Sciatic nerve (tissue), 2 donors: ENCODE measurements at regions not wholly inside any gene's neighbourhood (a gene's known extent, or its start where the extent isn't known, plus 50 kb on each side); places are given as distances from the start of the nearest gene placed in this dataset.

Experiments
- ATAC-seq: fragments of 200-7000 bp; cut with Tn5 transposase; one replicate; pipeline ENCODE4 v1.9.1; 2020; ENCODE audit warnings: mild to moderate bottlenecking, moderate library complexity
- DNase-seq: peaks from one replicate; pipeline ENCODE4 v3.0.0-alpha.2; 2020; ENCODE audit warnings: low spot score
- intact Hi-C: fragments of 100-400 bp; cut with DNase I; formaldehyde crosslinking; loops from one replicate; pipeline ENCODE4 v1.14.2; 2022
- donor health status: DM: no; HTN: no; CAD: no.
- donor health status: DM: no; HTN: no; CAD: no.

- ATAC-seq (no peak), DNase-seq (peak; percentile 45)
- intact Hi-C loops: no loop called here
Observed at GRCh38 chr9:134487066-134487710, 154.4 kb upstream of the COL5A1 start.

- intact Hi-C loops: no loop called here
- no peak for ATAC-seq
- peak; percentile 54 for DNase-seq
Observed at GRCh38 chr9:134488331-134489280, 153.0 kb upstream of the COL5A1 start.

- ATAC-seq: no peak
- DNase-seq: peak; percentile 41
- intact Hi-C loops: no loop called here
Observed at GRCh38 chr9:134489621-134490408, 151.8 kb upstream of the COL5A1 start.

GRCh38 chr9:134490446-134490845, 151.2 kb upstream of the COL5A1 start:
- ATAC-seq (no peak), DNase-seq (peak; percentile 15)
- intact Hi-C loops: no loop called here

DNA sequence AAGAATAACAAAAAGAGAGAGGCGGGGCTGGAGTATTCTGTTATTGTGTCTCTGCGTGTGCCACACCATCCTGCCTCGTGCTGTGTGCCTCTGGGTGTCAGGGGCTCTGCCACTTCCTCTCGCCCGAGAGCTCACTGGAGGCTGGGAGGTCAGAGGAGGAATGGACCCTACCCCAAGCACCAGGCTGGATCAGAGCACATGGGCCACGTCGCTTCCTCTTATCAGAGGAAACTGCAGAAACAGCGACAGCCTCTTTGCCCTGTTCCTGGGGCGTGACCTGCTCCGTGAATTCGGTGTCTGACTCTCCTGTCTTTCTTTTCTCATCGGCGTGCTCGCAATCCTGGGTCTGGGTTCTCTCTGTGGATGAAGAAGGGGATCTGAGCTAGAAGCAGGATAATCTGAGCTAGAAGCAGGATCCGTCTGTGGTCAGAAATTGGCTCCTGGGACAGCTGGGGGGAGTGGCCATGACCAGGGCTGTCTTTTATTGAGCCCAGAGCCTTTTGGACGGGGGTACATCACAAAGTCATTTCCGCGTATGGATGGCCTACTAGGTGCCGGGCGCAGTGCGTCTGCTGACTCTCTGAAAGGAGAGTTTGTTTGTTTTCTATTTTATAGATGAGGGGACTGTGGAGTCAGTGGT, 150.3 kb upstream of the COL5A1 start:
- peak; percentile 45 for DNase-seq
- intact Hi-C loops: no loop called here
- ATAC-seq: no peak

- DNase-seq (peak; percentile 53), ATAC-seq (no peak)
- intact Hi-C loops: no loop called here
Observed at GRCh38 chr9:134491856-134492255, 149.7 kb upstream of the COL5A1 start.

GRCh38 chr9:134492281-134492691, 149.3 kb upstream of the COL5A1 start:
- intact Hi-C loops: no loop called here
- ATAC-seq: peak; percentile 68
- DNase-seq: peak; percentile 54

DNA sequence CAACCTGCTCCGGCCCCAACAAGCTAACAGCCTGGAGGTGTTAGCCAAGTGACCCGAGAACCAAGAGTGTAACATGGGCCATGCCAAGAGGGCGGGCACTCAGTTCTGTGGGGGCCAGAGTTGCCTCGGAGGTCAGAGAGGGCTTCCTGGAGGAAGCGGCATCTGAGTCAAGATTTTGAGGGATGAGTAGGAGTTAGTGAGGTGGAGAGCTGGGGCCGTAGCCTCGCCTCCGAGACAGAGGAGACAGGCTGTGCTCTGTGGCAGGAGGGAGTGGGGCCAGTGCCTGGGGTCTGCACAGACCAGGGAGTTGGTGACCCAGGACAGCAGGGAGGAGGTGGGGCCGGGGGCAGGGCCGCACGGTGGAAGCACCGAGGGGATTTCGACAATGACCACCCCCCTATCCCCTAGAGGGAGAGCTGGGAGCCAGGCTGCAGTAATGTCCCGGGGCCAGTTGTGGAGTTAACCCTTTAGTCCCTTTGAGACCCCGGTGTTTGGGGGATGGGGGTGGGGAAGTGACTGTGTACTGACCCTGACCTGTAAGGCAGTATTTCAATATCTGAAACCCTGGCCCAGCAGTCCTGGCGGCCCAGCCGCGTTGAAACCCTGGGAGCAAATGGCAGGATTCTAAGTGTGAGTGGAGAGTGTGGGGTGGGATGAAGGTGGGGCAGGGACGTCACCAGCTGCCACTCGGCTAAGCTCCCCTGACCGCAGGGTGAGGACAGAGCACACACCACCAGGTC, 148.7 kb upstream of the COL5A1 start:
- peak; percentile 53 for DNase-seq
- peak; percentile 25 for ATAC-seq
- intact Hi-C loops: no loop called here

DNA sequence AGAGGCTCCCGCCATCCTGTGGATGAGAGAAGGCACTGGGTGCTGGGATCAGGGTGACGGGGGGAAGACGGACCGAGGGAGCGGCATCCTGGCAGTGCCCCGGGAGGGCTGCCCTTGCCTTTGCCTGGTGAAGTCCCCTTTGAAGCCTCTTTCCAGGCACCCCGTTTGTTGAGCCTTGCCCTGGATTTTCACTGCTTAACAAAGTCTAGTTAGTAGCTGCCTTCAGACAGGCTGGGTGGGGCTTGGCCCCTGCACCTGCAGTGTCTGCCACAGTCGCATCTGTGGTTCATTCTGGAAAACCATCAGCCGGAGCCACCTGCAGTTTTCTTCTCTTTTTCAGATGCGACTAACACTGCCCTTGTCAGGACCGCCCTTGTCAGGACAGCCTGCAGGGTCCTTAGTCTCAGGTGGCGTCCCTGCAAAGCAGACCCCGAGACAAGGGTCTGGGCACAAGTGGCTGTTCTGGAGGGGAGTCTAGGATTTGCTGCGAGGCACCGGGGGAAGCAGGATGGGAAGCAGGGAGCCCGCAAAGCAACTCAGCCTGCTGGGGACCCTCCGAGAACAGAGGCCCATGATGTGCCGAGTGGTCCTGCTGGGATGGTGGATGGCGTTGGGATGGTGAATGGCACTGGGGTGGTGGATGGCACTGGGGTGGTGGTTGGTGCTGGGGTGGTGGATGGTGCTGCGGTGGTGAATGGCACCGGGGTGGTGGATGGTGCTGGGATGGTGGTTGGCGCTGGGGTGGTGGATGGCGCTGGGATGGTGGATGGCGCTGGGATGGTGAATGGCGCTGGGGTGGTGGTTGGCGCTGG, 147.9 kb upstream of the COL5A1 start:
- peak; percentile 46 for DNase-seq
- no peak for ATAC-seq
- intact Hi-C loops: no loop called here

GRCh38 chr9:134494273-134494815, 147.3 kb upstream of the COL5A1 start:
- no peak for ATAC-seq
- intact Hi-C loops: no loop called here
- no peak for DNase-seq

DNA sequence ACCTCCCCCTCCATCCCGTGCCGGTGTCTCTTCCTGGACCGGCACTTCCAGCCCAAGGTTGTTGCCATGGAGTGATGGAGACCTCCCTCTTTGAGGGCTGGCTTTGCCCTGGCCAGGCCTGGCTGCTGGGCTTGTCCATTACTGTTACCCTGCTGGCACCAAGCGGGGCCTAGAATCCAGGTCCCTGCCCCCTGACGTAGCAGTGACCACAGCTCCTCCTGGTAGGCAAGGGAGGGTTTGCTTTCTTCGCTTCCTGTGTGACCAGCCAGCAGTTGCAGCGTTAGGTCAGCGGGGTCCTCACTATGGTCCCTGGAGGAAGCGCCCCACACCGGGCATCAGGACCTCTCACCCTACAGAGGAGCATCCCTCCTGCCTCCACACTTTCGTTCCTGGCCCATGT, 146.7 kb upstream of the COL5A1 start:
- intact Hi-C loops: no loop called here
- ATAC-seq (no peak), DNase-seq (peak; percentile 42)

- intact Hi-C loops: no loop called here
- DNase-seq: peak; percentile 49
- ATAC-seq: no peak
Observed at GRCh38 chr9:134495881-134496412, 145.7 kb upstream of the COL5A1 start.

DNA sequence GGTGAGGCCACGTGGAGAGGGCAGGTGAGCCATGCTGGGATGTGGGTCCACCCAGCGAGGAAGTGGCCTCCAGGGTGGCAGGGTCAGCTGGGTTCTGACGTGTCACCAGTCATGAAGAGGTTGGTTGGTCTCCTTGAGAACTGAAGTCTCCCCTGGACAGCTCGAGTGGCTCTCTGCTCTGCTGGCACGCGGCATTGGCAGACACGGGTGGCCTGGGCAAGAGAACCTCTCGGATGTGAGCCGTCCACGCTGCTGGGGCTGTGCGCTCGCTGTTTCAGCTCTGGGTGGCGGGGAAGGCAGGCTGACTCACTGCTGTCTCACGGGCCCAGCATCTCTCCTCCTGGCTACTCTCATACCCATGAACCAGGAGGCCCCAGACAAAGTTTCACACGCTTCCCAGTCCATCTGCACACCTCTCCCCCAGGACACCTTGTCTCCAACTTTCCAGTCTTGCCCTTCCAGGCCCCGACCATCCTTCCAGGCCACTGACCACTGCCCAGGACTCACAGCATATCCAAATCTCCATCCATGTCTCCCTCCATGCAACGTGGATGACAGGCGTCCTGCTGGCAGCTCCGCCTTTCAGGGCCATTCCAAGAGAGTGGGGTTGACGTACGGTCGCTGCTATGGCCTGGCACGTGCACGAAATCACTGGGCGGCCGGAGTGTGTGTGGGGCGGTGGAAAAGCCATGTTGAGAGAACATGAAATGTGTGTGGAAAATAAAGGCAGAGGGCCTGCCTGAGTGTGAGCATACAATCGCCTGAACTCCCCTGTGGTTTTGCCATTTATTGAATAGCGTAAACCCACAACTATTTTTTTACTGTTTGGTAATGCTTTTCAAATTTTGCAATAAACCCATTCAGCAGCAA, 145.0 kb upstream of the COL5A1 start:
- peak; percentile 57 for DNase-seq
- ATAC-seq: no peak
- intact Hi-C loops: no loop called here

GRCh38 chr9:134497283-134497860, 144.2 kb upstream of the COL5A1 start:
- intact Hi-C loops: no loop called here
- ATAC-seq: no peak
- DNase-seq: no peak

DNA sequence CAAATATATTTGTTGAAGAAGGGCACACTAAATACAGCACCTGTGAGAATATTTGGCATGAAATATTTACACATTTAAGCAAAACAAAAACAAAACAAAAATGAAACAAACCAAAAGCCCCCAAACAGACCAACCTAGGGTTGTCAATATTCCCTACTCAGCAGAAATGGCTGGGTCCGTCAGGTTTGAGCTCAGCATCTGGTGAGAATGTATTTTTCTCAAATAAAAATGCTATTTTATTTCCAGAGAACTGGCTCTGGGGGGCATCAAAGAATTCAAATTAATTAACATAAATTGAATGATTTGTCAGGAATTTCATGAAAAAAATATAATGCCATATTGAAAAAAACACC, 142.8 kb upstream of the COL5A1 start:
- ATAC-seq (no peak), DNase-seq (no peak)
- intact Hi-C loops: no loop called here
